CD14-positive monocyte (primary cell): ENCODE measurements at regions not wholly inside any gene's neighbourhood (a gene's known extent, or its start where the extent isn't known, plus 50 kb on each side); places are given as distances from the start of the nearest gene placed in this dataset.

Experiments
- DNase-seq, 3 donors: peaks; one replicate each; pipeline ENCODE4 v3.0.0-alpha.2; 2011 to 2022
- H2AFZ ChIP-seq: 2 replicates; pipeline ENCODE4 v1.6.0; 2012; ENCODE audit warnings: mild to moderate bottlenecking, low read depth, low read length, inconsistent platforms; ENCODE audit not compliant: insufficient read depth, poor library complexity, severe bottlenecking
- H3K27ac ChIP-seq, 2 donors: 1 replicate in 1 of 2; 2 replicates in 1 of 2; pipeline ENCODE4 v1.5.1; 2012 to 2013; ENCODE audit warnings: low read length in 2 of 2, control low read depth in 1 of 2, inconsistent platforms in 1 of 2, low read depth in 1 of 2, mild to moderate bottlenecking in 1 of 2
- H3K27me3 ChIP-seq, 2 donors: one replicate each; pipeline versions ENCODE4 v1.6.0 to v1.6.1; 2011 to 2013; ENCODE audit warnings: low read length in 2 of 2; ENCODE audit not compliant: control insufficient read depth in 2 of 2, insufficient read depth in 2 of 2
- H3K36me3 ChIP-seq, 2 donors: replicated peaks in 1 of 2; 1 replicate in 1 of 2; 2 replicates in 1 of 2; pipeline versions ENCODE4 v1.5.1 to v1.6.1; 2012 to 2013; ENCODE audit warnings: low read length in 2 of 2, control low read depth in 1 of 2, inconsistent platforms in 1 of 2, mild to moderate bottlenecking in 1 of 2; ENCODE audit not compliant: insufficient read depth in 2 of 2, control insufficient read depth in 1 of 2
- H3K4me1 ChIP-seq, 2 donors: 1 replicate in 1 of 2; 2 replicates in 1 of 2; pipeline versions ENCODE4 v1.5.1 to v1.6.1; 2012 to 2013; ENCODE audit warnings: low read length in 2 of 2, control low read depth in 1 of 2, inconsistent platforms in 1 of 2, mild to moderate bottlenecking in 1 of 2, moderate library complexity in 1 of 2; ENCODE audit not compliant: insufficient read depth in 2 of 2, control insufficient read depth in 1 of 2
- H3K4me2 ChIP-seq: replicated peaks from 2 replicates; pipeline ENCODE3; 2012; ENCODE audit warnings: low read length, moderate library complexity, mild to moderate bottlenecking; ENCODE audit not compliant: poor library complexity, severe bottlenecking; ENCODE audit errors: extremely low read depth
- H3K4me3 ChIP-seq, 3 experiments: fragments of 200-600 bp in 1 of 3; sonication (generic) in 1 of 3; replicated peaks in 1 of 3; 1 replicate in 2 of 3; 2 replicates in 1 of 3; pipeline ENCODE4 v1.5.1; 2011 to 2013; ENCODE audit warnings: low read length in 3 of 3, mild to moderate bottlenecking in 3 of 3, control low read depth in 2 of 3, low read depth in 2 of 3, inconsistent platforms in 1 of 3, moderate library complexity in 1 of 3
- H3K79me2 ChIP-seq: 2 replicates; pipeline ENCODE4 v1.6.0; 2012; ENCODE audit warnings: mild to moderate bottlenecking, control low read depth, inconsistent platforms, low read length, moderate library complexity; ENCODE audit not compliant: insufficient read depth
- H3K9ac ChIP-seq: 2 replicates; pipeline ENCODE4 v1.6.0; 2017; ENCODE audit warnings: low read length, mild to moderate bottlenecking; ENCODE audit not compliant: insufficient read depth, poor library complexity, severe bottlenecking
- H3K9me3 ChIP-seq, 2 donors: replicated peaks in 1 of 2; 1 replicate in 1 of 2; 2 replicates in 1 of 2; pipeline versions ENCODE4 v1.5.1 to v1.6.1; 2012 to 2013; ENCODE audit warnings: low read length in 2 of 2, control low read depth in 1 of 2; ENCODE audit not compliant: control insufficient read depth in 1 of 2, insufficient read depth in 1 of 2
- H4K20me1 ChIP-seq: 2 replicates; pipeline ENCODE4 v1.6.0; 2012; ENCODE audit warnings: mild to moderate bottlenecking, low read length, control low read depth, moderate library complexity; ENCODE audit not compliant: insufficient read depth
- H3K27ac Mint-ChIP-seq, 7 donors: one replicate each; pipeline ENCODE4 v1.8.0; 2020; ENCODE audit warnings: mild to moderate bottlenecking in 7 of 7, mixed read lengths in 7 of 7, moderate library complexity in 6 of 7, inconsistent platforms in 2 of 7
- H3K27me3 Mint-ChIP-seq, 3 donors: one replicate each; pipeline ENCODE4 v1.8.0; 2021 to 2022; ENCODE audit warnings: low read depth in 3 of 3, mild to moderate bottlenecking in 3 of 3, mixed read lengths in 3 of 3, moderate library complexity in 3 of 3, inconsistent platforms in 1 of 3
- H3K36me3 Mint-ChIP-seq, 2 donors: one replicate each; pipeline ENCODE4 v1.8.0; 2020; ENCODE audit warnings: mixed read lengths in 2 of 2, inconsistent platforms in 1 of 2, mild to moderate bottlenecking in 1 of 2
- H3K4me1 Mint-ChIP-seq: one replicate; pipeline ENCODE4 v1.8.0; 2020; ENCODE audit warnings: mild to moderate bottlenecking, mixed read lengths
- H3K4me3 Mint-ChIP-seq, 2 donors: one replicate each; pipeline ENCODE4 v1.8.0; 2020; ENCODE audit warnings: mild to moderate bottlenecking in 2 of 2, mixed read lengths in 2 of 2, moderate library complexity in 1 of 2
- H3K9me3 Mint-ChIP-seq, 7 donors: one replicate each; pipeline ENCODE4 v1.8.0; 2020 to 2022; ENCODE audit warnings: mixed read lengths in 7 of 7, mild to moderate bottlenecking in 6 of 7, moderate library complexity in 6 of 7, inconsistent platforms in 2 of 7
- CTCF ChIP-seq: fragments of 200-600 bp; IDR thresholded peaks from one replicate; pipeline ENCODE4 v1.8.0; 2022; ENCODE audit warnings: antibody characterized with exemption, mild to moderate bottlenecking
- WGBS: methylation state at CpG from one replicate; pipeline ENCODE4 v1.1.5; 2013; ENCODE audit warnings: missing lambda C conversion rate; ENCODE audit not compliant: insufficient coverage; 5-methylcytosine and 5-hydroxymethylcytosine counted together
- intact Hi-C, 2 donors: fragments of 100-400 bp; cut with micrococcal nuclease; formaldehyde crosslinking; loops; one replicate each; pipeline versions ENCODE4 v1.15.0 to v1.15.1; 2023

GRCh38 chr20:16208443-16208842 lies 364.8 kb downstream of the KIF16B start:
- H3K36me3 ChIP-seq, result no peaks in the 10 kb centered on the region
- Mint-ChIP-seq H3K4me1 (no peaks in the 10 kb centered on the region), H3K9me3 (peaks cover 0 to 11% (median 0%) of the 10 kb centered on the region in 7 donors), H3K36me3 (no peaks in the 10 kb centered on the region), H3K27ac (no peak overlapping the region), H3K27me3 (peaks cover 0 to 3% (median 0%) of the 10 kb centered on the region in 3 donors), H3K4me3 (no peak overlapping the region)
- H4K20me1 ChIP-seq, result no peaks in the 10 kb centered on the region
- H3K4me2 ChIP-seq, result no peak overlapping the region
- H3K27me3 ChIP-seq, result no peaks in the 10 kb centered on the region
- WGBS, result 80% methylated on average over 1 of the region's 4 CpGs
- H3K9me3 ChIP-seq, result no peaks in the 10 kb centered on the region
- H2AFZ ChIP-seq, result no peak overlapping the region
- no peaks in the 10 kb centered on the region for H3K4me1 ChIP-seq
- TF ChIP-seq CTCF, result no peak
- intact Hi-C loops, result no loop called here
- H3K79me2 ChIP-seq, result no peaks in the 10 kb centered on the region
- H3K9ac ChIP-seq, result no peak overlapping the region
- DNase-seq, result no peak
- H3K4me3 ChIP-seq, result no peak overlapping the region
- no peak overlapping the region for H3K27ac ChIP-seq

DNA sequence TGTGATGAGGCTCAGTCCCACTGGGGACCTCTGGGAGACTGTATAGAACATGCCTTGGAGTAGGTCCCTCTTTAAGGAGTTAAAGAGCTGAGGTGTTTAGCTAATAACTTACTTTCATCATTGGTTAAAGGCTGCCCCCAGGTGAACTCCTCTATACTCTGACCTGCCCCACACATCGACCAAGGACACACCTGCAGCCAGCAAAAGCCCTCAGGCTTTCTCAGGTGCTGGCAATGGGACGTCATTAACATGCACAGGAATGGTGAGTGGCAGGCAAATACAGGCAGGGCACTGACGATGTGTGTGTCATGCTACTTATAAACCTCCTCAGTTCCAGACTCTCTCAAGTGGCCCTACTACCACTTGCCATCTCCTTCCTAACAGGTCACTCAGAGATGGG lies 366.4 kb downstream of the KIF16B start:
- Histone ChIP-seq H3K9me3 (no peaks in the 10 kb centered on the region), H3K9ac (no peak overlapping the region), H3K79me2 (no peaks in the 10 kb centered on the region), H4K20me1 (no peaks in the 10 kb centered on the region), H3K36me3 (no peaks in the 10 kb centered on the region), H3K27ac (no peak overlapping the region), H3K4me1 (no peaks in the 10 kb centered on the region), H3K4me2 (no peak overlapping the region), H3K27me3 (no peaks in the 10 kb centered on the region), H2AFZ (no peak overlapping the region), H3K4me3 (no peak overlapping the region)
- 86% methylated on average over 3 of the region's 3 CpGs for WGBS
- H3K27ac Mint-ChIP-seq, result no peak overlapping the region
- TF ChIP-seq CTCF, result no peak
- peaks cover 0 to 11% (median 2%) of the 10 kb centered on the region in 7 donors for H3K9me3 Mint-ChIP-seq
- intact Hi-C loops, result no loop called here
- no peaks in the 10 kb centered on the region for H3K36me3 Mint-ChIP-seq
- no peaks in the 10 kb centered on the region for H3K4me1 Mint-ChIP-seq
- H3K4me3 Mint-ChIP-seq, result no peak overlapping the region
- H3K27me3 Mint-ChIP-seq, result peaks cover 0 to 2% (median 0%) of the 10 kb centered on the region in 3 donors
- no peak for DNase-seq
